HG03135 (cell line): ENCODE measurements at regions not wholly inside any gene's neighbourhood (a gene's known extent, or its start where the extent isn't known, plus 50 kb on each side); places are given as distances from the start of the nearest gene placed in this dataset.
"Not testable (repeated sequence)": the region's sequence is repeated elsewhere in the genome, so short reads cannot be mapped to it uniquely, and the experiment has no call there.

ENCODE experiments used
- ATAC-seq: cut with Tn5 transposase; IDR thresholded peaks from one replicate; pipeline ENCODE4 v1.9.1; 2021; ENCODE audit warnings: mild to moderate bottlenecking, moderate library complexity; ENCODE audit not compliant: unreplicated experiment

GRCh38 chr2:184049566-184049965 lies 548.8 kb upstream of the ZNF804A start:
- no peak for ATAC-seq

- ATAC-seq, result no peak
These were observed 545.0 kb upstream of the ZNF804A start for GRCh38 chr2:184053326-184053725.

DNA sequence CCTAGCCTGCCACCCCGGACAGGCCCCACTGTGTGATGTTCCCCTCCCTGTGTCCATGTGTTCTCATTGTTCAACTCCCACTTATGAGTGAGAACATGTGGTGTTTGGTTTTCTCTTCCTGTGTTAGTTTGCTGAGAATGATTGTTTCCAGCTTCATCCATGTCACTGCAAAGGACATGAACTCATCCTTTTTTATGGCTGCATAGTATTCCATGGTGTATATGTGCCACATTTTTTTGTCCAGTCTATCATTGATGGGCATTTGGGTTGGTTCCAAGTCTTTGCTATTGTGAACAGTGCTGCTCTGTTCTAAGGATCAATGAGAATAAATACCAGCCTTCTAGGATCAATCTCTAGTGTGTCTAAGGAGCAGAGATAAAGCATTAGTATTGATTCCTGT lies 543.9 kb upstream of the ZNF804A start:
- not testable (repeated sequence) for ATAC-seq

DNA sequence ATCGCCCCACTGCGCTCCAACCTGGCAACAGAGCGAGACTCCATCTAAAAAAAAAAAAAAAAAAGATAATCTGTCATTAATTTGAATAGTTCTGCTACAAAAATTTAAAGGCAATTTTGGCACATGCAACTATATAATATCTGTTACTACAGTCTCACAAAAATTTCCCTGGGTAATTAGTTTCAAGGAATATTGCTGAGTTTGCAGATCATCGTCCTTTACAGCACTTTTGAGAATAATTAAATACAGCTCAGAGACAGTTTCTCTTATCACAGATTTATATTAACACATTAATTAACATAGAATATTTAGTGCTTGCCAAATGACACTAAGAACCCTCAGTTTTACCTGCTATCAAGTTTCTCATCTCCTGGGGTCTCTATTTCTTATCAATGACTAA lies 540.4 kb upstream of the ZNF804A start:
- ATAC-seq, result no peak

- not testable (repeated sequence) for ATAC-seq
These were observed 538.1 kb upstream of the ZNF804A start for GRCh38 chr2:184060268-184060667.

DNA sequence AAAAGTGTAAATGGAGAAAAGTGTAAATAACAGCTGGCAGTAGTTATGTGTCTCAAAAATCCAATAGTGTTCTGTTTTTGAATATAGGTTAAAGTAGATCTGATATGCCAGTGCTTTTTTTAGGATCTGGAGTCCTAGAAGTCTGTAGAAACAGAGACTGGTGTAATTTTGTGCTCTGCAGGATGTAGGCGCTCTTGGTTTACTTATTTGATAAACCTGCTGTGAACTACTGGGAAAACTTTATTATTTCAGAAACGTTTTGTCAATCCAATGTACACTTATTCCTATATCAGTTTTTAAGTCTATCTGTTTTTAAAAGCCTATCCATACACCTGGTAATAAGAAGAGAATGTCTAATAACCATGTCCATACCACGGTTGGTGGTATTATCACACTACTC lies 530.8 kb upstream of the ZNF804A start:
- ATAC-seq, result no peak

GRCh38 chr2:184072470-184072869 lies 525.9 kb upstream of the ZNF804A start:
- no peak for ATAC-seq

DNA sequence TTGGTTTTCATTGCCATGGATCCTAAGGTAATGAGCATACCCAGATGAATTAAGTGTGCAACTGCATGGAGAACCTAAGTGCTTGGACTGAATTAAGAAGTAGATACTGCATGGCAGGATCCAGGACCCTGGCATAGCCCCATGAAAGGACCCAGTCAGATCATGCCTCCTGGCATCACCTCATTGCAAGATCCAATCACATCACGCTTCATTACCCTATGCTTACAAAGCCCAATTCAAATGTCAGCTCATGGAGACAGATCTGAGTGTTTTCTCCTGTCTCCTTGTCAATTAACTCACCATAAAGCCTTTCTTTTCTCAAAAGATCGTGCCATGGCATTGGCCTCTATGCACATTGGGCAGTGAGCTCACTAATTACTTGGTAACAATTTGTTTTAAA lies 519.8 kb upstream of the ZNF804A start:
- no peak for ATAC-seq

GRCh38 chr2:184091456-184091855 lies 506.9 kb upstream of the ZNF804A start:
- ATAC-seq, result no peak

DNA sequence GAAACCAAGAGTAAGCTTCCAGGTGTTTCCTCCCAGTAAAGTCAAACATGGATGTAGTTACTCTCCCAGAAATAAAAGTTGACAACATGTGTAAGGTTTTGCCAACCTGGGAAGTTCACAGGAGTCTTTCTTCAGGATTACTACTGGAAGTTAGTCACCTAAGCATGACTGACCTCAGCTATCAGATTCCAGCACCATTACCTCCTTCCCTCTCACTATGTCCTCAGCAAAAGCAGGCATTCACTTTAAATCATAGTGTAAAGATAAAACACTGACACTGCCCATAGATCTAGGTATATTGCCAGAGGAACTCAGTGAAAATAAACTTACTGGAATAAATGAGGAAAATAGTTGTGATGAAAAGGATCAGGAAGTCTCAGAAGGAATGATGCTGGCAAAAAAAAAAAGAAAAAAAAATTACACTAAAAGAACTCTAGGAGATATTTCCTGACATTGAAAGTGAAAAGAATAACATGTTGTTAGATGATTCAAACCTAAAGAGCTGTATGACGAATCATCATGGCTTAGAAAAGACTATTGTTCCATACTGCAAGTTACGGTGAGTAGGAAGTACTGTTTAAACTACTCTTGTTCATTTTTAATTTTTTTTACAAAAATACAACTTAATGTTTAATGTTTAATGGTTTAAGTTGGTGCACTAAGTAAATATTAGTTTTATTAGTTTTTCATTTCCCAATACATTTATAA lies 484.5 kb upstream of the ZNF804A start:
- ATAC-seq, result no peak

DNA sequence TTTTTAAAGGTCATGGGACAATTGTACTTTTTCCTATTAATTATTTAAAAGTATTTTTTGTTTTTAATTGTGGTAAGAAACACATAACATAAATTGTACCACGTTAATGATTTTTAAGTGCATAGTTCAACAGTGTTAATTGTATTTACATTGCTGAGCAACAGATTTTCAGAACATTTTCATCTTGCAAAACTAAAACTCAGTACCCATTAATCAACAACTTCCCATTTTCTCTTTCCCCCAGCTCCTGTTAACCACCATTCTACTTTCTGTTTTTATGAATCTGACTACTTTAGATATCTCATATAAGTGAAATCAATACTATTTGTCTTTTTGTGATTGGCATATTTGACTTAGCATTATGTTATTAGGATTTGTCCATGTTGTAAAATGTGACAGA lies 483.9 kb upstream of the ZNF804A start:
- no peak for ATAC-seq

DNA sequence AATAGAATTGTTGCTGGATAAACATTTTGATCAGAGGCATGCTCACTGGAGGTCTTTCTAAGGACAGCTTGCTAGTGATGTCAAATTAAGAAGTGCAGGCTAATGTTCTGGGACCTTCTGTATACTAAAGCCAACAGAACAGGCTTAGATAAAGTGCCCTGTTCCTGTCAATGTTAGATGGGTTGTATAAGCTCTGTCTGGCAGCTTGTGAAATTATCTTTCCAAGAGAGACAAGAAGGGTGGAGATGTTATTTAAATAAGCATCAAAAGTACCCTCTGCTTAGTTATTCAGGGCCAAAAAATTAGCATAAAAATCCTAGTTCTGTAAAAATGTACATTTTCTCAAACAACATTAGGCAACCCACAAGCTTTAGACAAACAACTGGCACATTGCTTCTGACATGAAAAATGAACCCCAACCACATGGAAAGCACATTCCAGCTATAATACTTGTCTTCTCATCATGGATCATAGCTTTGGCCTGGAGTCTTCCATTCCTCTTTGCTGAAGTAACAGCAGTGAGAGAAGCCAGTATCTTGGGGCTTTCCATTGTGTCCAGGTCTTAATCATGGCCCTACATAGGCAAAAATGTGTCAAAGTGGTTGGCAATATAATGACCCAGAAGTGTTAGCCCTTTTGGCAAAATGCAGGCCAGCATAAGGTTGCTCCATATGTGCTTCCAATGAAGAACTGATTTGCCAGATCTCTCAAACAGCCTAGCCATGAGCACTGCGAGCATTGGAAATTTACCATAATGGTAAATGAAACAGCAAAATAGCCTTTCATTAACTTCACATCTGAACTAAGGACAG lies 478.1 kb upstream of the ZNF804A start:
- no peak for ATAC-seq

- ATAC-seq, result no peak
These were observed 472.5 kb upstream of the ZNF804A start for GRCh38 chr2:184125867-184126266.

- ATAC-seq, result no peak
These were observed 469.3 kb upstream of the ZNF804A start for GRCh38 chr2:184129073-184129472.

GRCh38 chr2:184137955-184138354 lies 460.4 kb upstream of the ZNF804A start:
- no peak for ATAC-seq

DNA sequence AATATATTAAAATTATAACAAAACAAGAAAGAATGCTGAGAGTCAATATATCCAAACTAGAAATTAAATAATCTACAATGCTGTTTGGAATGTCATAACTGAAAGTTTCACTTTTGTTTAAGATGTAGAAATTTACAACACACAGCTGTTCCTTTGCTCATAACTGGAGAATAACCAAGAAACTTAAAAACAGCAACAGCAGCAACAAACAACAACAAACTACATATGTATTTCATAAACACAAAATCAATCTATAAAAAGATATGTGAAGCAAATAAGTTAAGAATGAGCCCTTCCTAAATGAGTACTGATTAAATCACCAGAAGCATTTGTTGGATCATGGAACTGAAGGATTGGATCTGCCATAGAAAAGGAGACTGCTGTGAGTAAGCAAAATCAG lies 456.5 kb upstream of the ZNF804A start:
- ATAC-seq, result no peak

GRCh38 chr2:184154438-184154837 lies 443.9 kb upstream of the ZNF804A start:
- no peak for ATAC-seq

GRCh38 chr2:184155791-184156190 lies 442.5 kb upstream of the ZNF804A start:
- ATAC-seq, result no peak

GRCh38 chr2:184157141-184157540 lies 441.2 kb upstream of the ZNF804A start:
- ATAC-seq, result no peak

DNA sequence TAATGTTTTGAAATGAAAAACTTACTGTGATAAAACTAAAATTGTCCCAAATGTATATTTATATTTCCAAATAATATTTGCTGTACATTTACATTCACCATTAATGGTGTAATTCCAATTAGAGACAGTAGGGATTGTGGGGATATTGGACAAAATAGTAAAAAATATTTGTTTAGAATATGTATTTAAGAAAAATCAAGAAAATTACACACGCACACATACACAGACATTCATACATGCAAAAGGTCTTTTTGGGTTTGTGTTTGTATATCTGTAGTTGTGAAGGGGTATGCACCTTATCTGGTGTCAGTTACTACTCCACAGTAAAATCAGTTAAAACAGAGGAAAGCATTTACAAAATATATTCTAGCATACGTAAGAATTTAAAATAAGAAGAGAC lies 435.9 kb upstream of the ZNF804A start:
- ATAC-seq, result no peak

DNA sequence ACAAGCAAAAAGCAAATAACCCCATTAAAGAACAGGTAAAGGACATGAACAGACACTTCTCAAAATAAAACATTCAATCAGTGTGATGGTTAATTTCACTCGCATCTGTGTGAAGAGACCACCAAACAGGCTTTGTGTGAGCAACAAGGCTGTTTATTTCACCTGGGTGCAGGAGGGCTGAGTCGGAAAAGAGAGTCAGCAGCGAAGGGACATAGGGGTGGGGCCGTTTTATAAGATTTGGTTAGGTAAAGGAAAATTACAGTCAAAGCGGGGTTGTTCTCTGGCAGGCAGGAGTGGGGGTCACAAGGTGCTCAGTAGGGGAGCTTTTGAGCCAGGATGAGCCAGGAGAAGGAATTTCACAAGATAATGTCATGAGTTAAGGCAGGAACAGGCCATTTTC lies 429.5 kb upstream of the ZNF804A start:
- ATAC-seq, result not testable (repeated sequence)

GRCh38 chr2:184169366-184169765 lies 429.0 kb upstream of the ZNF804A start:
- ATAC-seq, result no peak
